Endothelial cell of umbilical vein (primary cell): ENCODE measurements at regions not wholly inside any gene's neighbourhood (a gene's known extent, or its start where the extent isn't known, plus 50 kb on each side); places are given as distances from the start of the nearest gene placed in this dataset.

Source experiments
- BruUV-seq: library from RNA; stranded (reverse); fragments of 400-500 nt; replicated peaks from 2 replicates; lab custom pipeline; 2021; lab: Mats Ljungman, UMichigan
- CTCF ChIA-PET: fragments of 300-600, 350-600 bp; sonication (Branson Sonifier 250); formaldehyde crosslinking; loops from one replicate; lab custom pipeline; 2021; ENCODE audit warnings: antibody characterized with exemption, inconsistent platforms; lab: Charles Lee
- POLR2A ChIA-PET: fragments of 300-600, 350-600 bp; sonication (Branson Sonifier 250); formaldehyde crosslinking; loops from one replicate; lab custom pipeline; 2021; ENCODE audit warnings: antibody characterized with exemption, inconsistent platforms; lab: Charles Lee
- DNase-seq: peaks from one replicate; pipeline ENCODE4 v3.0.0-alpha.2; 2011; ENCODE audit warnings: low read depth, low spot score
- FAIRE-seq: peaks from 2 replicates; lab custom pipeline; 2011; peaks lifted over from hg19 to GRCh38; lab: Jason Lieb, UNC
- H2AFZ ChIP-seq: 2 replicates; pipeline ENCODE4 v1.6.0; 2012; ENCODE audit warnings: low read depth, low read length, control low read depth, inconsistent platforms
- H3K27ac ChIP-seq: 2 replicates; pipeline ENCODE4 v1.5.1; 2011; ENCODE audit warnings: low read depth, mild to moderate bottlenecking, control low read depth, low read length, moderate library complexity; ENCODE audit not compliant: insufficient read depth
- H3K27me3 ChIP-seq, 2 experiments: 2 replicates each; pipeline versions ENCODE4 v1.6.0 to v1.6.1; 2011; ENCODE audit warnings: low read length in 2 of 2, mixed read lengths in 1 of 2; ENCODE audit not compliant: control insufficient read depth in 2 of 2, insufficient read depth in 2 of 2
- H3K36me3 ChIP-seq, 2 experiments: 2 replicates in 1 of 2; 3 replicates in 1 of 2; pipeline ENCODE4 v1.5.1; 2011; ENCODE audit warnings: low read length in 2 of 2, mild to moderate bottlenecking in 1 of 2, moderate library complexity in 1 of 2; ENCODE audit not compliant: control insufficient read depth in 2 of 2, insufficient read depth in 2 of 2; ENCODE audit errors: extremely low read depth in 1 of 2
- H3K4me1 ChIP-seq: 3 replicates; pipeline ENCODE4 v1.5.1; 2011; ENCODE audit warnings: mild to moderate bottlenecking, low read length; ENCODE audit not compliant: control insufficient read depth, insufficient read depth; ENCODE audit errors: extremely low read depth
- H3K4me2 ChIP-seq: 2 replicates; pipeline ENCODE4 v1.6.1; 2011; ENCODE audit warnings: low read length, control low read depth, mixed read lengths; ENCODE audit not compliant: insufficient read depth
- H3K4me3 ChIP-seq, 3 experiments: fragments of 200-600 bp in 1 of 3; sonication (generic), shearing (Covaris generic) in 1 of 3; replicated peaks in 1 of 3; 2 replicates each; pipeline ENCODE4 v1.5.1; 2011 to 2016; ENCODE audit warnings: control low read depth in 3 of 3, low read length in 3 of 3, mild to moderate bottlenecking in 2 of 3, inconsistent platforms in 1 of 3, low read depth in 1 of 3, moderate library complexity in 1 of 3; ENCODE audit not compliant: insufficient read depth in 1 of 3
- H3K79me2 ChIP-seq: 2 replicates; pipeline ENCODE4 v1.6.0; 2012; ENCODE audit warnings: low read length, inconsistent platforms; ENCODE audit not compliant: control insufficient read depth, insufficient read depth
- H3K9ac ChIP-seq: replicated peaks from 2 replicates; pipeline ENCODE3; 2011; ENCODE audit warnings: low read length, control low read depth; ENCODE audit not compliant: insufficient read depth; ENCODE audit errors: extremely low read depth
- H3K9me1 ChIP-seq: replicated peaks from 3 replicates; pipeline ENCODE4 v1.6.0; 2011; ENCODE audit warnings: mild to moderate bottlenecking, low read length; ENCODE audit not compliant: control insufficient read depth, insufficient read depth; ENCODE audit errors: extremely low read depth
- H3K9me3 ChIP-seq: replicated peaks from 2 replicates; pipeline ENCODE4 v1.5.1; 2012; ENCODE audit warnings: low read length, inconsistent platforms; ENCODE audit not compliant: control insufficient read depth, insufficient read depth
- H4K20me1 ChIP-seq: replicated peaks from 2 replicates; pipeline ENCODE3; 2011; ENCODE audit warnings: mild to moderate bottlenecking, low read length; ENCODE audit not compliant: control insufficient read depth, insufficient read depth; ENCODE audit errors: extremely low read depth
- EZH2 ChIP-seq: IDR thresholded peaks from 2 replicates; pipeline ENCODE4 v1.6.1; 2012; ENCODE audit warnings: borderline replicate concordance, low read depth, mild to moderate bottlenecking, moderate library complexity, low read length, inconsistent platforms; ENCODE audit not compliant: severe bottlenecking
- FOS ChIP-seq: IDR thresholded peaks from 2 replicates; pipeline ENCODE4 v1.6.1; 2011; ENCODE audit warnings: mild to moderate bottlenecking, low read length, moderate library complexity, borderline replicate concordance; ENCODE audit not compliant: insufficient read depth
- GATA2 ChIP-seq: IDR thresholded peaks from 2 replicates; pipeline ENCODE4 v1.7.0; 2011; ENCODE audit warnings: low read depth, mild to moderate bottlenecking, moderate library complexity, mixed read lengths, low read length; ENCODE audit not compliant: insufficient read length, insufficient read depth
- MYC ChIP-seq: IDR thresholded peaks from one replicate; pipeline ENCODE4 v1.6.1; 2011; ENCODE audit warnings: mild to moderate bottlenecking, low read depth, low read length
- POLR2A ChIP-seq: IDR thresholded peaks from 2 replicates; pipeline ENCODE4 v1.6.1; 2012; ENCODE audit warnings: low read depth, mild to moderate bottlenecking, control low read depth, low read length
- POLR2AphosphoS5 ChIP-seq: IDR thresholded peaks from 2 replicates; pipeline ENCODE4 v1.6.1; 2012; ENCODE audit warnings: low read depth, mild to moderate bottlenecking, control low read depth, low read length, moderate library complexity; ENCODE audit not compliant: insufficient read depth
- dilution Hi-C: fragments of 300-500 bp; cut with MboI; formaldehyde crosslinking; loops from one replicate; pipeline ENCODE4 v1.15.0; 2019; ENCODE audit warnings: low sequenced_read_pairs; ENCODE audit not compliant: extremely low pct_ligation_motif_present
- intact Hi-C: fragments of 100-400 bp; cut with micrococcal nuclease; formaldehyde crosslinking; loops from one replicate; pipeline ENCODE4 v1.10.0; 2022
- TF ChIP-seq, protein P1 (sequence below), 2 donors: IDR thresholded peaks; 1 replicate in 1 of 2; 2 replicates in 1 of 2; pipeline ENCODE4 v1.5.1; 2011; ENCODE audit warnings: low read length in 2 of 2, mild to moderate bottlenecking in 2 of 2, moderate library complexity in 2 of 2, control low read depth in 1 of 2, inconsistent platforms in 1 of 2, low read depth in 1 of 2; ENCODE audit not compliant: insufficient read depth in 1 of 2; ENCODE audit errors: extremely low read depth in 1 of 2
- TF ChIP-seq, protein P2 (sequence below): IDR thresholded peaks from 2 replicates; pipeline ENCODE4 v1.6.1; 2011; ENCODE audit not compliant: insufficient read depth, insufficient read length

DNA sequence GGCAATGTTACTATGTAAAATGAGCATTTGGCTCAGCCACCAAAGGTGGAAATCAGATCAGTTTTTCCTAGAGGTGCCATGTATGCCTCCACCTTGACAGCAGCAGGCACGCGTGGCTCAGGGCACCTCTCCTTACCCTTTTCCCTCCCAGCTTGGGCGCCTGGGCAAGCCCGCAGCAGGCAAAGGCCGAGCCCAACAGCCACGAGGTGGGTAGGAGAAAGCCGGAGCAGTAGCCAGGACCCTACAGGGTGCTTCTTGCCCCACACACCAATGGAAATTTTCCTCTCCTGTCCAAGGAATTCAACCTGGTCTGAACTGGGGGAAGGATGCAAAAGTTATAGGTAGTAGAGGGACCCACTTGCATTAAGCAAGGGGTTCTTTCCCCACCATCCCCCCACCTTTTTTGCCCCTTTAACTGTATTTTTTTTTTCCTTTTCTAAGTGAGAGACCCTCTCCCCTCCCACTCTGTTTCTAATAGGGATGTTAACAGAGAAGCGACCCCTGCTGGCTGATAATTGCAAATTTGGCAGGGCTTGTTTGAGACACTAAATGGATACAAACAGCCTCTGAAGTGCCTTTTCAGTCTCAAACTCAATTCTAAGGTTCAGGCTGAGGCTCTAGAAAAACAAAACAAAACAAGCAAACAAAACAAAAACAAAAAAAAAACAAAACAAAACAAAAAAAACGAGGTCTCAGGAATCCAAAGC, 895.1 kb downstream of the PCDH18 start:
- Histone ChIP-seq H3K4me1 (no peaks in the 10 kb centered on the region), H3K9me1 (no peaks in the 10 kb centered on the region), H3K9me3 (no peaks in the 10 kb centered on the region), H3K9ac (no peak overlapping the region), H4K20me1 (no peaks in the 10 kb centered on the region), H3K4me3 (no peak overlapping the region), H2AFZ (no peak overlapping the region), H3K27me3 (no peaks in the 10 kb centered on the region), H3K36me3 (no peaks in the 10 kb centered on the region), H3K4me2 (no peak overlapping the region), H3K27ac (no peak overlapping the region), H3K79me2 (no peaks in the 10 kb centered on the region)
- CTCF ChIA-PET, result no interaction called here
- BruUV-seq, result no TSS peak
- DNase-seq (peak; percentile 16), FAIRE-seq (no peak)
- intact Hi-C loops, result no loop called here
- dilution Hi-C loops, result no loop called here
- POLR2A ChIA-PET, result no interaction called here
- no peak for TF ChIP-seq EZH2
- TF ChIP-seq GATA2, result no peak
- no peak for TF ChIP-seq POLR2AphosphoS5
- TF ChIP-seq MYC, result no peak
- TF ChIP-seq, protein P1, sequence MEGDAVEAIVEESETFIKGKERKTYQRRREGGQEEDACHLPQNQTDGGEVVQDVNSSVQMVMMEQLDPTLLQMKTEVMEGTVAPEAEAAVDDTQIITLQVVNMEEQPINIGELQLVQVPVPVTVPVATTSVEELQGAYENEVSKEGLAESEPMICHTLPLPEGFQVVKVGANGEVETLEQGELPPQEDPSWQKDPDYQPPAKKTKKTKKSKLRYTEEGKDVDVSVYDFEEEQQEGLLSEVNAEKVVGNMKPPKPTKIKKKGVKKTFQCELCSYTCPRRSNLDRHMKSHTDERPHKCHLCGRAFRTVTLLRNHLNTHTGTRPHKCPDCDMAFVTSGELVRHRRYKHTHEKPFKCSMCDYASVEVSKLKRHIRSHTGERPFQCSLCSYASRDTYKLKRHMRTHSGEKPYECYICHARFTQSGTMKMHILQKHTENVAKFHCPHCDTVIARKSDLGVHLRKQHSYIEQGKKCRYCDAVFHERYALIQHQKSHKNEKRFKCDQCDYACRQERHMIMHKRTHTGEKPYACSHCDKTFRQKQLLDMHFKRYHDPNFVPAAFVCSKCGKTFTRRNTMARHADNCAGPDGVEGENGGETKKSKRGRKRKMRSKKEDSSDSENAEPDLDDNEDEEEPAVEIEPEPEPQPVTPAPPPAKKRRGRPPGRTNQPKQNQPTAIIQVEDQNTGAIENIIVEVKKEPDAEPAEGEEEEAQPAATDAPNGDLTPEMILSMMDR (IDR thresholded peaks at IDR 0.05; ENCODE audit: extremely low read depth in 1 of 2, insufficient read depth in 1 of 2, low read depth in 1 of 2, low read length in 2 of 2), result peak; percentile 31 to 46
- TF ChIP-seq POLR2A, result no peak
- TF ChIP-seq, protein P2, sequence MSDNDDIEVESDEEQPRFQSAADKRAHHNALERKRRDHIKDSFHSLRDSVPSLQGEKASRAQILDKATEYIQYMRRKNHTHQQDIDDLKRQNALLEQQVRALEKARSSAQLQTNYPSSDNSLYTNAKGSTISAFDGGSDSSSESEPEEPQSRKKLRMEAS, result no peak
- TF ChIP-seq FOS, result no peak
